Bronchial epithelial cell (primary cell): ENCODE measurements at regions not wholly inside any gene's neighbourhood (a gene's known extent, or its start where the extent isn't known, plus 50 kb on each side); places are given as distances from the start of the nearest gene placed in this dataset.
"Not testable (repeated sequence)": the region's sequence is repeated elsewhere in the genome, so short reads cannot be mapped to it uniquely, and the experiment has no call there.

Source experiments
- DNase-seq: peaks from one replicate; pipeline ENCODE4 v3.0.0-alpha.2; 2010; ENCODE audit warnings: low read depth
- FAIRE-seq: peaks from 2 replicates; lab custom pipeline; 2011; peaks lifted over from hg19 to GRCh38; lab: Jason Lieb, UNC
- H3K27me3 ChIP-seq: 2 replicates; pipeline ENCODE4 v1.5.1; 2011; ENCODE audit warnings: low read length; ENCODE audit not compliant: control insufficient read depth, insufficient read depth
- H3K36me3 ChIP-seq: 2 replicates; pipeline ENCODE4 v1.5.1; 2011; ENCODE audit warnings: low read length; ENCODE audit not compliant: control insufficient read depth, insufficient read depth
- H3K4me3 ChIP-seq: 2 replicates; pipeline ENCODE4 v1.5.1; 2011; ENCODE audit warnings: mild to moderate bottlenecking, low read depth, low read length, control low read depth
- CTCF ChIP-seq: IDR thresholded peaks from 2 replicates; pipeline ENCODE4 v1.5.1; 2011; ENCODE audit warnings: mild to moderate bottlenecking, moderate library complexity, low read length, control low read depth, inconsistent platforms; ENCODE audit not compliant: insufficient read depth, severe bottlenecking

GRCh38 chrX:145949056-145949455, 131.4 kb downstream of the SLITRK2 start:
- H3K36me3 ChIP-seq, result no peaks in the 10 kb centered on the region
- TF ChIP-seq CTCF, result no peak
- FAIRE-seq, result no peak
- no peaks in the 10 kb centered on the region for H3K27me3 ChIP-seq
- no peak overlapping the region for H3K4me3 ChIP-seq
- no peak for DNase-seq

GRCh38 chrX:145953628-145954027, 136.0 kb downstream of the SLITRK2 start:
- DNase-seq, result no peak
- H3K27me3 ChIP-seq, result no peaks in the 10 kb centered on the region
- FAIRE-seq, result no peak
- TF ChIP-seq CTCF, result no peak
- H3K36me3 ChIP-seq, result no peaks in the 10 kb centered on the region
- H3K4me3 ChIP-seq, result no peak overlapping the region

- no peaks in the 10 kb centered on the region for H3K27me3 ChIP-seq
- DNase-seq (no peak), FAIRE-seq (no peak)
- no peak overlapping the region for H3K4me3 ChIP-seq
- no peak for TF ChIP-seq CTCF
- no peaks in the 10 kb centered on the region for H3K36me3 ChIP-seq
These were observed 172.4 kb downstream of the SLITRK2 start for GRCh38 chrX:145990051-145990450.

GRCh38 chrX:146006637-146007036, 189.0 kb downstream of the SLITRK2 start:
- DNase-seq, result no peak
- no peak overlapping the region for H3K4me3 ChIP-seq
- no peak for FAIRE-seq
- no peaks in the 10 kb centered on the region for H3K36me3 ChIP-seq
- no peaks in the 10 kb centered on the region for H3K27me3 ChIP-seq
- no peak for TF ChIP-seq CTCF

GRCh38 chrX:146036000-146036399, 218.4 kb downstream of the SLITRK2 start:
- Histone ChIP-seq H3K27me3 (no peaks in the 10 kb centered on the region), H3K4me3 (no peak overlapping the region), H3K36me3 (no peaks in the 10 kb centered on the region)
- DNase-seq (no peak), FAIRE-seq (no peak)
- TF ChIP-seq CTCF, result no peak

GRCh38 chrX:146041741-146042140, 224.1 kb downstream of the SLITRK2 start:
- DNase-seq (no peak), FAIRE-seq (no peak)
- Histone ChIP-seq H3K27me3 (no peaks in the 10 kb centered on the region), H3K36me3 (no peaks in the 10 kb centered on the region), H3K4me3 (no peak overlapping the region)
- no peak for TF ChIP-seq CTCF

GRCh38 chrX:146046011-146046715, 228.5 kb downstream of the SLITRK2 start:
- not testable (repeated sequence) for DNase-seq, H3K27me3 ChIP-seq, H3K36me3 ChIP-seq, FAIRE-seq, H3K4me3 ChIP-seq

GRCh38 chrX:146049568-146049967, 231.9 kb downstream of the SLITRK2 start:
- not testable (repeated sequence) for FAIRE-seq, H3K4me3 ChIP-seq, DNase-seq, H3K27me3 ChIP-seq, H3K36me3 ChIP-seq
